GM23338 (cell line): ENCODE measurements at regions not wholly inside any gene's neighbourhood (a gene's known extent, or its start where the extent isn't known, plus 50 kb on each side); places are given as distances from the start of the nearest gene placed in this dataset.
A peak's percentile ranks its signal among the peaks of the same experiment; 100 is the strongest.

ENCODE experiments used
- ATAC-seq: fragments of 200-7000 bp; cut with Tn5 transposase; 3 replicates; pipeline ENCODE4 v1.9.1; 2020
- DNase-seq: peaks from one replicate; pipeline ENCODE4 v3.0.0-alpha.2; 2015; ENCODE audit warnings: low spot score
- H2AFZ ChIP-seq: fragments of 200-600 bp; sonication (generic); 2 replicates; pipeline ENCODE4 v1.8.0; 2016; ENCODE audit warnings: antibody characterized with exemption, mild to moderate bottlenecking, moderate library complexity
- H3F3A ChIP-seq: fragments of 200-600 bp; sonication (generic); replicated peaks from 2 replicates; pipeline ENCODE4 v1.8.0; 2017; ENCODE audit warnings: antibody characterized with exemption, mixed run types, low read depth
- H3K27ac ChIP-seq: fragments of 200-600 bp; sonication (generic); 2 replicates; pipeline ENCODE4 v1.6.1; 2016; ENCODE audit warnings: low read depth
- H3K27me3 ChIP-seq: fragments of 200-600 bp; sonication (generic); 2 replicates; pipeline ENCODE4 v1.8.0; 2016; ENCODE audit warnings: mild to moderate bottlenecking, mixed run types, moderate library complexity; ENCODE audit not compliant: insufficient read depth
- H3K36me3 ChIP-seq: fragments of 200-600 bp; sonication (generic); 2 replicates; pipeline ENCODE4 v1.8.0; 2016; ENCODE audit warnings: mild to moderate bottlenecking; ENCODE audit not compliant: insufficient read depth
- H3K4me1 ChIP-seq: fragments of 200-600 bp; sonication (generic); 2 replicates; pipeline ENCODE4 v1.8.0; 2016; ENCODE audit warnings: mild to moderate bottlenecking, moderate library complexity; ENCODE audit not compliant: insufficient read depth
- H3K4me2 ChIP-seq: fragments of 200-600 bp; sonication (generic); 2 replicates; pipeline ENCODE4 v1.7.1; 2017; ENCODE audit warnings: mixed run types
- H3K4me3 ChIP-seq: fragments of 200-600 bp; sonication (generic); 2 replicates; pipeline ENCODE4 v1.6.1; 2016; ENCODE audit warnings: mixed run types
- H3K79me2 ChIP-seq: fragments of 200-600 bp; sonication (generic); replicated peaks from 2 replicates; pipeline ENCODE4 v1.8.0; 2017; ENCODE audit warnings: mild to moderate bottlenecking; ENCODE audit not compliant: insufficient read depth
- H3K9me2 ChIP-seq: fragments of 200-600 bp; sonication (generic); 2 replicates; pipeline ENCODE4 v1.8.0; 2017; ENCODE audit not compliant: insufficient read depth
- H4K20me1 ChIP-seq: fragments of 200-600 bp; sonication (generic); replicated peaks from 2 replicates; pipeline ENCODE4 v1.8.0; 2017; ENCODE audit warnings: mild to moderate bottlenecking; ENCODE audit not compliant: insufficient read depth
- H3K27ac Mint-ChIP-seq: 2 replicates; pipeline ENCODE4 v1.8.0; 2020; ENCODE audit warnings: inconsistent platforms, mild to moderate bottlenecking, moderate library complexity, mixed read lengths
- H3K27me3 Mint-ChIP-seq: 3 replicates; pipeline ENCODE4 v1.8.0; 2022; ENCODE audit warnings: low read depth, mild to moderate bottlenecking, moderate library complexity, mixed read lengths, inconsistent platforms; ENCODE audit not compliant: insufficient read depth, poor library complexity
- H3K36me3 Mint-ChIP-seq: 3 replicates; pipeline ENCODE4 v1.8.0; 2021; ENCODE audit warnings: low read depth, mild to moderate bottlenecking, inconsistent platforms, moderate library complexity, mixed read lengths
- H3K4me1 Mint-ChIP-seq: 3 replicates; pipeline ENCODE4 v1.8.0; 2020; ENCODE audit warnings: mild to moderate bottlenecking, inconsistent platforms, mixed read lengths
- H3K4me3 Mint-ChIP-seq: 3 replicates; pipeline ENCODE4 v1.8.0; 2021; ENCODE audit warnings: moderate library complexity, mild to moderate bottlenecking, inconsistent platforms, mixed read lengths
- H3K9me3 Mint-ChIP-seq: 3 replicates; pipeline ENCODE4 v1.8.0; 2020; ENCODE audit warnings: moderate library complexity, mild to moderate bottlenecking, inconsistent platforms, mixed read lengths
- CREB1 ChIP-seq: fragments of 250-450 bp; sonication (Bioruptor Pico); IDR thresholded peaks from 2 replicates; pipeline ENCODE4 v1.5.0; 2020; ENCODE audit warnings: low read depth, mild to moderate bottlenecking, moderate library complexity
- CTCF ChIP-seq, 2 experiments: fragments of 200-600 bp in 1 of 2; sonication (generic) in 1 of 2; conservative IDR thresholded peaks; 2 replicates each; pipeline versions ENCODE4 v1.5.1 to v1.6.1; 2016 to 2017; ENCODE audit warnings: antibody characterized with exemption in 2 of 2, low read depth in 2 of 2, mild to moderate bottlenecking in 2 of 2, moderate library complexity in 1 of 2
- ETS1 ChIP-seq: IDR thresholded peaks from 2 replicates; pipeline ENCODE4 v1.6.1; 2016; ENCODE audit warnings: antibody characterized with exemption
- EZH2 ChIP-seq: fragments of 200-600 bp; sonication (generic); IDR thresholded peaks from one replicate; pipeline ENCODE4 v1.8.0; 2017; ENCODE audit warnings: antibody characterized with exemption, mild to moderate bottlenecking, low read depth; ENCODE audit not compliant: unreplicated experiment
- EZH2phosphoT487 ChIP-seq: fragments of 200-600 bp; sonication (generic); IDR thresholded peaks from one replicate; pipeline ENCODE4 v1.8.1; 2018; ENCODE audit warnings: antibody characterized with exemption; ENCODE audit not compliant: unreplicated experiment
- JUNB ChIP-seq: IDR thresholded peaks from one replicate; pipeline ENCODE4 v1.6.1; 2016; ENCODE audit warnings: antibody characterized with exemption; ENCODE audit not compliant: unreplicated experiment
- NANOG ChIP-seq: IDR thresholded peaks from 2 replicates; pipeline ENCODE4 v1.6.1; 2016; ENCODE audit warnings: antibody characterized with exemption, borderline replicate concordance
- POLR2AphosphoS5 ChIP-seq: IDR thresholded peaks from 2 replicates; pipeline ENCODE4 v1.6.1; 2016; ENCODE audit warnings: antibody characterized with exemption, low read depth
- REST ChIP-seq: IDR thresholded peaks from one replicate; pipeline ENCODE4 v1.6.1; 2018; ENCODE audit warnings: antibody characterized with exemption; ENCODE audit not compliant: unreplicated experiment
- STAT1 ChIP-seq: IDR thresholded peaks from one replicate; pipeline ENCODE4 v1.6.1; 2016; ENCODE audit warnings: antibody characterized with exemption; ENCODE audit not compliant: unreplicated experiment
- ZNF114 ChIP-seq: fragments of 250-450 bp; sonication (Bioruptor Pico); IDR thresholded peaks from 2 replicates; pipeline ENCODE4 v1.5.0; 2020; ENCODE audit warnings: mild to moderate bottlenecking, moderate library complexity
- ZNF331 ChIP-seq: fragments of 250-450 bp; sonication (Bioruptor Pico); IDR thresholded peaks from 2 replicates; pipeline ENCODE4 v1.5.0; 2020; ENCODE audit warnings: low read depth, mild to moderate bottlenecking, moderate library complexity
- ZNF462 ChIP-seq: fragments of 250-450 bp; sonication (Bioruptor Pico); IDR thresholded peaks from 2 replicates; pipeline ENCODE4 v1.5.0; 2020; ENCODE audit warnings: mild to moderate bottlenecking, moderate library complexity

- no peak for DNase-seq
- H3K4me3 ChIP-seq, result no peak overlapping the region
- H3K4me1 ChIP-seq, result peaks cover 32% of the 10 kb centered on the region
- H3K27me3 Mint-ChIP-seq, result peaks cover 16% of the 10 kb centered on the region
- no peak overlapping the region; the same call in 1 of the 2 replicates for H3K27ac Mint-ChIP-seq
- peaks cover 62% of the 10 kb centered on the region for H3K4me1 Mint-ChIP-seq
- H4K20me1 ChIP-seq, result peaks cover 3% of the 10 kb centered on the region; the same call in 1 of the 2 replicates
- no peaks in the 10 kb centered on the region for H3K36me3 Mint-ChIP-seq
- no peaks in the 10 kb centered on the region for H3K9me2 ChIP-seq
- no peak overlapping the region for H2AFZ ChIP-seq
- no peak overlapping the region for H3K4me3 Mint-ChIP-seq
- TF ChIP-seq ETS1, result no peak
- TF ChIP-seq NANOG, result no peak
- TF ChIP-seq CREB1 (CRISPR knock-in tag), result no peak
- no peak for TF ChIP-seq EZH2phosphoT487
- no peak for TF ChIP-seq ZNF462
- no peak for TF ChIP-seq CTCF (conservative IDR thresholded peaks at IDR 0.05; ENCODE audit: low read depth in 2 of 2)
- TF ChIP-seq EZH2, result no peak
- no peak for TF ChIP-seq REST
- no peak for TF ChIP-seq ZNF331 (CRISPR knock-in tag)
- TF ChIP-seq POLR2AphosphoS5, result no peak
- TF ChIP-seq ZNF114, result no peak
- TF ChIP-seq STAT1, result no peak
- no peak for TF ChIP-seq JUNB
- H3K27ac ChIP-seq, result no peak overlapping the region
- H3K27me3 ChIP-seq, result no peaks in the 10 kb centered on the region
- 0 out of 2 replicates have a peak, but pooled peaks cover 5% of the 10 kb centered on the region for H3K79me2 ChIP-seq
- H3K9me3 Mint-ChIP-seq, result no peaks in the 10 kb centered on the region
- no peaks in the 10 kb centered on the region for H3K36me3 ChIP-seq
- no peaks in the 10 kb centered on the region; the same call in none of the 2 replicates for H3F3A ChIP-seq
- no peak overlapping the region for H3K4me2 ChIP-seq
- ATAC-seq, result peak; percentile 4
Measured at GRCh38 chr16:85313526-85314301, 201.4 kb upstream of the CIBAR2 start.
